Spleen (tissue), 7 donors: ENCODE measurements at regions not wholly inside any gene's neighbourhood (a gene's known extent, or its start where the extent isn't known, plus 50 kb on each side); places are given as distances from the start of the nearest gene placed in this dataset.

Experiments
- CTCF ChIP-seq, 11 experiments: fragments of 200-600 bp in 7 of 11; fragments of 450-650 bp in 4 of 11; sonication (generic) in 4 of 11; IDR thresholded peaks in 8 of 11; conservative IDR thresholded peaks in 3 of 11; 1 replicate in 7 of 11; 2 replicates in 4 of 11; pipeline versions ENCODE4 v1.4.0 to v1.8.0; 2016 to 2021; ENCODE audit warnings: antibody characterized with exemption in 11 of 11, inconsistent platforms in 4 of 11, mild to moderate bottlenecking in 1 of 11
- POLR2A ChIP-seq, 3 donors: fragments of 450-650 bp; IDR thresholded peaks; one replicate each; pipeline ENCODE4 v1.5.1; 2017; ENCODE audit warnings: antibody characterized with exemption in 3 of 3, mild to moderate bottlenecking in 1 of 3
- POLR2AphosphoS5 ChIP-seq, 3 donors: sonication (generic); formaldehyde crosslinking; IDR thresholded peaks; one replicate each; pipeline ENCODE4 v1.5.1; 2017; ENCODE audit warnings: antibody characterized with exemption in 3 of 3
- donor health status: DM: no; HTN: no; CAD: no; lungs with moderate emphysema.
- donor health status: DM: no; HTN: no; CAD: no.
- donor health status: DM: no; HTN: no; CAD: no.

DNA sequence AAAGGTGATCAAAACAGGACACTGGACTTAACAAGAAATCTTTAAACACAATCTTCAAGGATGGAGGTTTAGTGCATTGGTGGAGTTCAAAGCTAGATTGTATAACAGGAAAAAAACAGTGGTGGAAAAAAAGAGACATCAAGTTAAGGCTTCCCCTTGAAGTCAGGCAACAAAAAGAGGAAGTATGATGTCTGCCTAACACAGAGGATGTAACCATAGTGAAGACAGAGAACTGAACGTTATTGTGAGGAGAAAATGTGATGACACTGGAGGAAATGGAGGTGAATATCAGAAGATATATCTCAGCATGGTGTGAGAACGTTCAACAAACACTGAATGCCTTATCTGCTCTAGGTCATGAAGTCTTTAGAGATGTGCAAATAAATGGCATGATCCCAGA, 192.4 kb upstream of the AR start:
- TF ChIP-seq POLR2A (IDR thresholded peaks at IDR 0.05): no peak
- no peak for TF ChIP-seq CTCF (IDR thresholded peaks at IDR 0.05 in 8 of 11, conservative IDR thresholded peaks at IDR 0.05 in 3 of 11)
- no peak for TF ChIP-seq POLR2AphosphoS5 (IDR thresholded peaks at IDR 0.05)
